ENCODE measurements at regions not wholly inside any gene's neighbourhood (a gene's known extent, or its start where the extent isn't known, plus 50 kb on each side); places are given as distances from the start of the nearest gene placed in this dataset.

- TF ChIP-seq POLR2AphosphoS5 (IDR thresholded peaks at IDR 0.05; ENCODE audit: low read depth, low read length), result no peak
- no peak for TF ChIP-seq FOXP2 (optimal IDR thresholded peaks at IDR 0.05; ENCODE audit: borderline replicate concordance, extremely low read depth, extremely low read length, insufficient read depth)
- no peak for TF ChIP-seq SIN3A (IDR thresholded peaks at IDR 0.05; ENCODE audit: borderline replicate concordance, insufficient read depth, low read length)
Measured at GRCh38 chr12:107337346-107338095, 244.2 kb upstream of the CRY1 start.

DNA sequence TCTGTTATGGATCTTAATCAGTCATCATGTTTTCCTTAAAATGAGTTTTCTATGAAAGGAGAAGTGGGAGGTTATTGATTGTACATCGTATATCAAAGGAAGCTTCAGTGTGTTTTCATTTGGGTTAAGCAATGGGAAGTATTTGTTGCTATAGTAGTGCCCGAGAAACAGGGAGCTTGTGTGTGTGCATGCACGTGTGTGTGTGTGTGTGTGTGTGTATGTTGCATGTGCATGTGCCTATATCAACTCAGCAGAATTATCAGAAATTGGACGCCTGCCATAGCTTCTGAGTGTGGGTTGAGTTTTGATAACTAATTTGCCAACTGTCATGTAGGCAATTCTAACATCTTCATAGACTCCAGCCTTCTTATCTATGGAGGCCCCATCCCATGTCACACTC lies 246.1 kb upstream of the CRY1 start:
- TF ChIP-seq, protein P1, sequence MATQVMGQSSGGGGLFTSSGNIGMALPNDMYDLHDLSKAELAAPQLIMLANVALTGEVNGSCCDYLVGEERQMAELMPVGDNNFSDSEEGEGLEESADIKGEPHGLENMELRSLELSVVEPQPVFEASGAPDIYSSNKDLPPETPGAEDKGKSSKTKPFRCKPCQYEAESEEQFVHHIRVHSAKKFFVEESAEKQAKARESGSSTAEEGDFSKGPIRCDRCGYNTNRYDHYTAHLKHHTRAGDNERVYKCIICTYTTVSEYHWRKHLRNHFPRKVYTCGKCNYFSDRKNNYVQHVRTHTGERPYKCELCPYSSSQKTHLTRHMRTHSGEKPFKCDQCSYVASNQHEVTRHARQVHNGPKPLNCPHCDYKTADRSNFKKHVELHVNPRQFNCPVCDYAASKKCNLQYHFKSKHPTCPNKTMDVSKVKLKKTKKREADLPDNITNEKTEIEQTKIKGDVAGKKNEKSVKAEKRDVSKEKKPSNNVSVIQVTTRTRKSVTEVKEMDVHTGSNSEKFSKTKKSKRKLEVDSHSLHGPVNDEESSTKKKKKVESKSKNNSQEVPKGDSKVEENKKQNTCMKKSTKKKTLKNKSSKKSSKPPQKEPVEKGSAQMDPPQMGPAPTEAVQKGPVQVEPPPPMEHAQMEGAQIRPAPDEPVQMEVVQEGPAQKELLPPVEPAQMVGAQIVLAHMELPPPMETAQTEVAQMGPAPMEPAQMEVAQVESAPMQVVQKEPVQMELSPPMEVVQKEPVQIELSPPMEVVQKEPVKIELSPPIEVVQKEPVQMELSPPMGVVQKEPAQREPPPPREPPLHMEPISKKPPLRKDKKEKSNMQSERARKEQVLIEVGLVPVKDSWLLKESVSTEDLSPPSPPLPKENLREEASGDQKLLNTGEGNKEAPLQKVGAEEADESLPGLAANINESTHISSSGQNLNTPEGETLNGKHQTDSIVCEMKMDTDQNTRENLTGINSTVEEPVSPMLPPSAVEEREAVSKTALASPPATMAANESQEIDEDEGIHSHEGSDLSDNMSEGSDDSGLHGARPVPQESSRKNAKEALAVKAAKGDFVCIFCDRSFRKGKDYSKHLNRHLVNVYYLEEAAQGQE (IDR thresholded peaks at IDR 0.05; ENCODE audit: insufficient read depth in 1 of 2, low read depth in 2 of 2, low read length in 2 of 2), result no peak
- TF ChIP-seq POLR2AphosphoS5 (IDR thresholded peaks at IDR 0.05; ENCODE audit: low read depth, low read length) (no peak), TAF1 (IDR thresholded peaks at IDR 0.05; ENCODE audit: borderline replicate concordance, insufficient read depth, low read length) (no peak), FOXP2 (optimal IDR thresholded peaks at IDR 0.05; ENCODE audit: borderline replicate concordance, extremely low read depth, extremely low read length, insufficient read depth) (no peak), SIN3A (IDR thresholded peaks at IDR 0.05; ENCODE audit: borderline replicate concordance, insufficient read depth, low read length) (no peak)

- TF ChIP-seq SIN3A (IDR thresholded peaks at IDR 0.05; ENCODE audit: borderline replicate concordance, insufficient read depth, low read length) (no peak), POLR2AphosphoS5 (IDR thresholded peaks at IDR 0.05; ENCODE audit: low read depth, low read length) (no peak), TAF1 (IDR thresholded peaks at IDR 0.05; ENCODE audit: borderline replicate concordance, insufficient read depth, low read length) (no peak), FOXP2 (optimal IDR thresholded peaks at IDR 0.05; ENCODE audit: borderline replicate concordance, extremely low read depth, extremely low read length, insufficient read depth) (no peak)
- TF ChIP-seq, protein P1 (IDR thresholded peaks at IDR 0.05; ENCODE audit: insufficient read depth in 1 of 2, low read depth in 2 of 2, low read length in 2 of 2), result no peak
Measured at GRCh38 chr12:107339932-107340331, 246.6 kb upstream of the CRY1 start.

DNA sequence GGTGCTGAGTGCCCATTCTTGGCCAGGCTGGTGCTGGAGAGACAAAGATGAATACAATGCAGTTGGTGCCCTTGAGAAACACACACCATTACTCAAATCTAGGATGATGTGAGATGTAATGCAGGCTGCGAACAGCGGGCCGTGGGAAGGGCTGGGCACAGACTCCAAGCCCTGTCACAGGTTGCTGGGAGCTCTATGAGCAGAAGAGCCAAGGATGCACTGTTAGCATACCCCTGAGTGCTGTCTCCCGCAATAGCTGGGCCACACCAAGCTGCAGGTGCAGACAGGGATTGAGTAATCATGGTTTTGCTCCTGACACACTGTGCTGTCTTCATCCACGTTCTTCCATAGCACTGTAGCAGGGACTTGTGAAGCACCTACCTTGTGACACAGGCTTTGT lies 247.5 kb upstream of the CRY1 start:
- no peak for TF ChIP-seq SIN3A (IDR thresholded peaks at IDR 0.05; ENCODE audit: borderline replicate concordance, insufficient read depth, low read length)
- TF ChIP-seq, protein P1 (IDR thresholded peaks at IDR 0.05; ENCODE audit: insufficient read depth in 1 of 2, low read depth in 2 of 2, low read length in 2 of 2), result no peak
- no peak for TF ChIP-seq TAF1 (IDR thresholded peaks at IDR 0.05; ENCODE audit: borderline replicate concordance, insufficient read depth, low read length)
- no peak for TF ChIP-seq POLR2AphosphoS5 (IDR thresholded peaks at IDR 0.05; ENCODE audit: low read depth, low read length)
- TF ChIP-seq FOXP2 (optimal IDR thresholded peaks at IDR 0.05; ENCODE audit: borderline replicate concordance, extremely low read depth, extremely low read length, insufficient read depth), result no peak

GRCh38 chr12:107344035-107344808 lies 250.9 kb upstream of the CRY1 start:
- no peak for TF ChIP-seq FOXP2 (optimal IDR thresholded peaks at IDR 0.05; ENCODE audit: borderline replicate concordance, extremely low read depth, extremely low read length, insufficient read depth)
- TF ChIP-seq, protein P1 (IDR thresholded peaks at IDR 0.05; ENCODE audit: insufficient read depth in 1 of 2, low read depth in 2 of 2, low read length in 2 of 2), result no peak
- no peak for TF ChIP-seq POLR2AphosphoS5 (IDR thresholded peaks at IDR 0.05; ENCODE audit: low read depth, low read length)
- no peak for TF ChIP-seq TAF1 (IDR thresholded peaks at IDR 0.05; ENCODE audit: borderline replicate concordance, insufficient read depth, low read length)
- no peak for TF ChIP-seq SIN3A (IDR thresholded peaks at IDR 0.05; ENCODE audit: borderline replicate concordance, insufficient read depth, low read length)
